Esophagus muscularis mucosa (tissue), 4 donors: ENCODE measurements at regions not wholly inside any gene's neighbourhood (a gene's known extent, or its start where the extent isn't known, plus 50 kb on each side); places are given as distances from the start of the nearest gene placed in this dataset.

ENCODE experiments used
- DNase-seq: peaks from one replicate; pipeline ENCODE4 v3.0.0-alpha.2; 2017; ENCODE audit errors: extremely low spot score
- H3K27ac ChIP-seq, 4 donors: fragments of 200-600 bp; sonication (generic); replicated peaks in 1 of 4; 1 replicate in 3 of 4; 2 replicates in 1 of 4; pipeline ENCODE4 v1.5.1; 2016 to 2019; ENCODE audit warnings: mild to moderate bottlenecking in 1 of 4
- H3K27me3 ChIP-seq, 4 donors: fragments of 200-600 bp; sonication (generic); one replicate each; pipeline versions ENCODE4 v1.5.1 to v1.6.0; 2016 to 2019
- H3K36me3 ChIP-seq, 4 donors: fragments of 200-600 bp; sonication (generic); one replicate each; pipeline ENCODE4 v1.5.1; 2016 to 2019
- H3K4me1 ChIP-seq, 4 donors: fragments of 200-600 bp; sonication (generic); one replicate each; pipeline ENCODE4 v1.5.1; 2016 to 2019
- H3K4me3 ChIP-seq, 4 donors: fragments of 200-600 bp; sonication (generic); 1 replicate in 2 of 4; 2 replicates in 2 of 4; pipeline ENCODE4 v1.5.1; 2016 to 2019; ENCODE audit warnings: mild to moderate bottlenecking in 4 of 4, moderate library complexity in 1 of 4
- H3K9me3 ChIP-seq, 4 donors: fragments of 200-600 bp; sonication (generic); 1 replicate in 3 of 4; 2 replicates in 1 of 4; pipeline ENCODE4 v1.5.1; 2016 to 2019
- EP300 ChIP-seq: sonication (generic); formaldehyde crosslinking; IDR thresholded peaks from one replicate; pipeline ENCODE4 v1.6.1; 2017; ENCODE audit warnings: antibody characterized with exemption
- POLR2A ChIP-seq: fragments of 450-650 bp; IDR thresholded peaks from one replicate; pipeline ENCODE4 v1.6.1; 2017; ENCODE audit warnings: antibody characterized with exemption, moderate library complexity, mild to moderate bottlenecking, low read depth
- POLR2AphosphoS5 ChIP-seq, 2 donors: sonication (generic); formaldehyde crosslinking; IDR thresholded peaks; one replicate each; pipeline ENCODE4 v1.6.1; 2017; ENCODE audit warnings: antibody characterized with exemption in 2 of 2
- whole genome bisulfite sequencing: methylation state at CpG from one replicate; pipeline ENCODE4 v1.1.5; 2018; 5-methylcytosine and 5-hydroxymethylcytosine counted together
- intact Hi-C: fragments of 100-400 bp; cut with DNase I; formaldehyde crosslinking; loops from one replicate; pipeline ENCODE4 v1.15.1; 2023
- TF ChIP-seq, protein P1 (sequence below), 3 experiments: fragments of 200-600 bp in 2 of 3; fragments of 450-650 bp in 1 of 3; sonication (generic) in 2 of 3; IDR thresholded peaks; one replicate each; pipeline ENCODE4 v1.5.1; 2017 to 2019; ENCODE audit warnings: antibody characterized with exemption in 3 of 3, mild to moderate bottlenecking in 2 of 3, moderate library complexity in 1 of 3

GRCh38 chr6:119610754-119611153, 261.2 kb upstream of the MAN1A1 start:
- Histone ChIP-seq H3K36me3 (no peaks in the 10 kb centered on the region), H3K4me3 (no peak overlapping the region), H3K9me3 (no peaks in the 10 kb centered on the region), H3K4me1 (no peaks in the 10 kb centered on the region), H3K27ac (no peak overlapping the region), H3K27me3 (no peaks in the 10 kb centered on the region)
- DNase-seq: no peak
- no peak for TF ChIP-seq POLR2A
- TF ChIP-seq POLR2AphosphoS5 (IDR thresholded peaks at IDR 0.05): no peak
- no peak for TF ChIP-seq EP300
- TF ChIP-seq, protein P1, sequence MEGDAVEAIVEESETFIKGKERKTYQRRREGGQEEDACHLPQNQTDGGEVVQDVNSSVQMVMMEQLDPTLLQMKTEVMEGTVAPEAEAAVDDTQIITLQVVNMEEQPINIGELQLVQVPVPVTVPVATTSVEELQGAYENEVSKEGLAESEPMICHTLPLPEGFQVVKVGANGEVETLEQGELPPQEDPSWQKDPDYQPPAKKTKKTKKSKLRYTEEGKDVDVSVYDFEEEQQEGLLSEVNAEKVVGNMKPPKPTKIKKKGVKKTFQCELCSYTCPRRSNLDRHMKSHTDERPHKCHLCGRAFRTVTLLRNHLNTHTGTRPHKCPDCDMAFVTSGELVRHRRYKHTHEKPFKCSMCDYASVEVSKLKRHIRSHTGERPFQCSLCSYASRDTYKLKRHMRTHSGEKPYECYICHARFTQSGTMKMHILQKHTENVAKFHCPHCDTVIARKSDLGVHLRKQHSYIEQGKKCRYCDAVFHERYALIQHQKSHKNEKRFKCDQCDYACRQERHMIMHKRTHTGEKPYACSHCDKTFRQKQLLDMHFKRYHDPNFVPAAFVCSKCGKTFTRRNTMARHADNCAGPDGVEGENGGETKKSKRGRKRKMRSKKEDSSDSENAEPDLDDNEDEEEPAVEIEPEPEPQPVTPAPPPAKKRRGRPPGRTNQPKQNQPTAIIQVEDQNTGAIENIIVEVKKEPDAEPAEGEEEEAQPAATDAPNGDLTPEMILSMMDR (IDR thresholded peaks at IDR 0.05): no peak
- intact Hi-C loops: no loop called here
- 87% methylated on average over 1 of the region's 1 CpG for WGBS

DNA sequence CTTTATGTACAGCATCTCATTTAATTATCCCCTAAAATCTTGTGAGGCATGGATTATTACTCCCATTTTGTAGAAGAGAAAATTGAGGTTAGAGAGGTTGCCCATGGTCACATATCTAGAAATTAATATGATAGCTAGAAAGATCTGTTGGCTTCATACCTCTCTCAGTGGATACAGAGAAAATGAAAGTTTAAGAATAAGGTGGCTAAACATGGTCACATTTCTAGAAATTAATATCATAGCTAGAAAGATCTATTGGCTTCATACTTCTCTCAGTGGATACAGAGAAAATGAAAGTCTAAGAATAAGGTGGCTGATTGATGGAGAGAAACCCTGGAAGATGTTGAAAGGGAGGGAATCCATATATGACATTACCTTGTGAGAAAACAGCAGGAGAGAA, 260.7 kb upstream of the MAN1A1 start:
- Histone ChIP-seq H3K36me3 (no peaks in the 10 kb centered on the region), H3K27ac (no peak overlapping the region), H3K4me1 (no peaks in the 10 kb centered on the region), H3K27me3 (no peaks in the 10 kb centered on the region), H3K4me3 (no peak overlapping the region), H3K9me3 (no peaks in the 10 kb centered on the region)
- intact Hi-C loops: no loop called here
- no peak for TF ChIP-seq POLR2AphosphoS5 (IDR thresholded peaks at IDR 0.05)
- TF ChIP-seq POLR2A: no peak
- no peak for TF ChIP-seq EP300
- TF ChIP-seq, protein P1 (IDR thresholded peaks at IDR 0.05): no peak
- no peak for DNase-seq

DNA sequence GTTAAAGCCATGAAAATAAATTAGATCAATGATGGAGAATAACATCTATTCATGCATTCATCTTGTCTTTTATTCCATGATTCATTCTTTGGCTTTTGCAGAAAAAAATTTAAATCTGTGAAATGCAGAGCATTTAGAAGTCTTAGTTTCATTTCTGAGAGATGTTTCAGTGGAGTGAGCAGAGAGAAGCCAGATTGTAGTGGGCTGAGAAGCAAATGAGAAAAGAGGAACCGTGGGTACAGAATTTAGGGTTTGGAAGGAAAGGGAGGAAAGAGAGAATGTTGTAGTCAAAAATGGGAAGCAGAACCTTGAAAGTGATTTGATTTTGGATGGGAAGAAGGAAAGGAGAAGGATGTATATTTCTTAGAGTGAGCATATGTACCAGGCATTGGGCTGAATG, 260.3 kb upstream of the MAN1A1 start:
- TF ChIP-seq POLR2AphosphoS5 (IDR thresholded peaks at IDR 0.05): no peak
- TF ChIP-seq, protein P1 (IDR thresholded peaks at IDR 0.05): no peak
- TF ChIP-seq EP300: no peak
- no peak overlapping the region for H3K27ac ChIP-seq
- H3K4me3 ChIP-seq: no peak overlapping the region
- H3K36me3 ChIP-seq: no peaks in the 10 kb centered on the region
- H3K4me1 ChIP-seq: no peaks in the 10 kb centered on the region
- no peak for DNase-seq
- H3K27me3 ChIP-seq: no peaks in the 10 kb centered on the region
- H3K9me3 ChIP-seq: no peaks in the 10 kb centered on the region
- WGBS: 81% methylated on average over 1 of the region's 1 CpG
- intact Hi-C loops: no loop called here

- TF ChIP-seq, protein P1 (IDR thresholded peaks at IDR 0.05): no peak
- TF ChIP-seq EP300 (no peak), POLR2A (no peak)
- Histone ChIP-seq H3K4me1 (no peaks in the 10 kb centered on the region), H3K4me3 (no peak overlapping the region), H3K27me3 (no peaks in the 10 kb centered on the region), H3K27ac (no peak overlapping the region), H3K9me3 (no peaks in the 10 kb centered on the region), H3K36me3 (no peaks in the 10 kb centered on the region)
- 89% methylated on average over 4 of the region's 4 CpGs for WGBS
- intact Hi-C loops: no loop called here
- no peak for DNase-seq
Measured at GRCh38 chr6:119608994-119609393, 259.4 kb upstream of the MAN1A1 start.

DNA sequence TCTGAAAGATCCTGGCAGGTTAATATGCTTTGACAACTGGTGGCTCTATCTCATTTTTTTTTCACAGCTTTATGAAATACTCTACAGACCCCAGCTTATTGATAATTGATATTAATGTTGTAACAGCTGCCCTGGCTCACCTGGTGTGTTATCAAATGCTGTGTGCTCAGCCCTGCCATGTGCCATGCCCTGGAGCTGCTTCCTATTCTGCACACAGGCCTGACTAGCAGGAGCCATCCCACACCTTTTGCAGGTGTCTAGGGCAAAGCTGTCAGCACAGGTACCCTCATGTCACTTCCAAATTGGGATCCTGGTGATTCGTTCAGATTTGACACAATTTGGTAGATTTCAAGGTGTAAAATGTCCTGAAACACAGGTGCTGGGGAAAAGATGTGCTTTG, 254.6 kb upstream of the MAN1A1 start:
- WGBS: 88% methylated on average over 1 of the region's 1 CpG
- Histone ChIP-seq H3K9me3 (no peaks in the 10 kb centered on the region), H3K27me3 (no peaks in the 10 kb centered on the region), H3K27ac (no peak overlapping the region), H3K4me3 (no peak overlapping the region), H3K36me3 (no peaks in the 10 kb centered on the region), H3K4me1 (peaks cover 0 to 22% (median 7%) of the 10 kb centered on the region in 4 donors)
- intact Hi-C loops: no loop called here
- no peak for TF ChIP-seq POLR2A
- TF ChIP-seq, protein P1 (IDR thresholded peaks at IDR 0.05): no peak
- no peak for TF ChIP-seq EP300
- TF ChIP-seq POLR2AphosphoS5 (IDR thresholded peaks at IDR 0.05): no peak
- no peak for DNase-seq
